Keratinocyte (primary cell): ENCODE measurements at regions not wholly inside any gene's neighbourhood (a gene's known extent, or its start where the extent isn't known, plus 50 kb on each side); places are given as distances from the start of the nearest gene placed in this dataset.

Experiments
- DNase-seq: peaks from one replicate; pipeline ENCODE4 v3.0.0-alpha.2; 2011; ENCODE audit warnings: low read depth, missing footprints, low spot score
- FAIRE-seq: peaks from 2 replicates; lab custom pipeline; 2011; peaks lifted over from hg19 to GRCh38; lab: Jason Lieb, UNC
- H2AFZ ChIP-seq: 2 replicates; pipeline ENCODE4 v1.6.0; 2012; ENCODE audit warnings: low read length, control low read depth, inconsistent platforms; ENCODE audit not compliant: control insufficient read depth
- H3K27ac ChIP-seq: 2 replicates; pipeline ENCODE4 v1.5.1; 2011; ENCODE audit warnings: low read length; ENCODE audit not compliant: control insufficient read depth, insufficient read depth
- H3K27me3 ChIP-seq: 3 replicates; pipeline ENCODE4 v1.6.0; 2011; ENCODE audit warnings: low read length; ENCODE audit not compliant: control insufficient read depth, insufficient read depth; ENCODE audit errors: extremely low read depth
- H3K36me3 ChIP-seq, 2 experiments: 2 replicates in 1 of 2; 3 replicates in 1 of 2; pipeline ENCODE4 v1.5.1; 2011; ENCODE audit warnings: low read length in 2 of 2, mild to moderate bottlenecking in 1 of 2; ENCODE audit not compliant: control insufficient read depth in 2 of 2, insufficient read depth in 2 of 2; ENCODE audit errors: extremely low read depth in 1 of 2
- H3K4me1 ChIP-seq: 3 replicates; pipeline ENCODE4 v1.5.1; 2011; ENCODE audit warnings: low read length; ENCODE audit not compliant: control insufficient read depth, insufficient read depth; ENCODE audit errors: extremely low read depth
- H3K4me2 ChIP-seq: 3 replicates; pipeline ENCODE4 v1.6.0; 2011; ENCODE audit warnings: low read depth, low read length; ENCODE audit not compliant: control insufficient read depth, insufficient read depth; ENCODE audit errors: extremely low read depth
- H3K4me3 ChIP-seq, 3 experiments: fragments of 200-600 bp in 1 of 3; sonication (generic) in 1 of 3; 2 replicates in 2 of 3; 3 replicates in 1 of 3; pipeline ENCODE4 v1.5.1; 2011 to 2016; ENCODE audit warnings: low read length in 3 of 3, mild to moderate bottlenecking in 3 of 3, control low read depth in 2 of 3, inconsistent platforms in 1 of 3, low read depth in 1 of 3, mixed read lengths in 1 of 3, mixed run types in 1 of 3, moderate library complexity in 1 of 3; ENCODE audit not compliant: control insufficient read depth in 2 of 3, insufficient read depth in 2 of 3; ENCODE audit errors: extremely low read depth in 1 of 3
- H3K79me2 ChIP-seq: 2 replicates; pipeline ENCODE4 v1.6.0; 2012; ENCODE audit warnings: low read length; ENCODE audit not compliant: control insufficient read depth, insufficient read depth
- H3K9ac ChIP-seq: 3 replicates; pipeline ENCODE4 v1.6.0; 2011; ENCODE audit warnings: low read length; ENCODE audit not compliant: control insufficient read depth, insufficient read depth; ENCODE audit errors: extremely low read depth
- H3K9me1 ChIP-seq: 3 replicates; pipeline ENCODE4 v1.6.0; 2011; ENCODE audit warnings: low read length; ENCODE audit not compliant: control insufficient read depth, insufficient read depth; ENCODE audit errors: extremely low read depth
- H3K9me3 ChIP-seq: 2 replicates; pipeline ENCODE4 v1.5.1; 2012; ENCODE audit warnings: low read depth, low read length; ENCODE audit not compliant: control insufficient read depth
- H4K20me1 ChIP-seq: 3 replicates; pipeline ENCODE4 v1.6.0; 2011; ENCODE audit warnings: low read length; ENCODE audit not compliant: control insufficient read depth, insufficient read depth; ENCODE audit errors: extremely low read depth
- EZH2 ChIP-seq: IDR thresholded peaks from one replicate; pipeline ENCODE4 v1.6.1; 2012; ENCODE audit warnings: inconsistent platforms, mild to moderate bottlenecking, low read length, moderate library complexity
- dilution Hi-C: fragments of 300-500 bp; cut with MboI; formaldehyde crosslinking; loops from one replicate; pipeline ENCODE4 v1.7.0; 2020; ENCODE audit warnings: low sequenced_read_pairs; ENCODE audit not compliant: extremely low pct_ligation_motif_present
- TF ChIP-seq, protein P1 (sequence below), 3 experiments: IDR thresholded peaks in 1 of 3; conservative IDR thresholded peaks in 1 of 3; optimal IDR thresholded peaks in 1 of 3; 2 replicates in 2 of 3; 3 replicates in 1 of 3; pipeline versions ENCODE3 to v1.5.1; 2011; ENCODE audit warnings: low read length in 3 of 3, mild to moderate bottlenecking in 3 of 3, moderate library complexity in 2 of 3, control low read depth in 1 of 3, inconsistent platforms in 1 of 3; ENCODE audit not compliant: insufficient read depth in 2 of 3; ENCODE audit errors: extremely low read depth in 1 of 3

DNA sequence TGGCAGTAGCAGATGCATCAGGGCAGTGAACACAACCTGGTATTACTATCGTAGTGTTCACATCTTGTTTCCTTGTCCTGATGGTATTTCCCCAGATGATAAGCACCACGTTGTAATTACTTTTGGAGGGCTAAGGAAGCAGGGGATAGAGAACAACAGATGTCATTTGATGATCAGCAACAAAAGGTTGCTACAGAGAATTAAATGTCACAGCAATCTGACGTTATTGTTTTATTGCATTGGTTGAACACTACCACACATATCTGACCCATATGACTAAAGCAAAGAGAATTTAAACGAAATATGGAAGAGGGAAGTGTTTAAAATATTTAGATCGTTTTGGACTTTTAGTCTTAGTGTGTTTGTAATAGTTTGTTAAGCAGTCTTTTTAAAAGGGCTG is 408.3 kb downstream of the SH3GL2 start:
- dilution Hi-C loops: no loop called here
- Histone ChIP-seq H4K20me1 (no peaks in the 10 kb centered on the region), H3K9me3 (no peaks in the 10 kb centered on the region), H3K27me3 (no peaks in the 10 kb centered on the region), H2AFZ (no peak overlapping the region), H3K9me1 (no peaks in the 10 kb centered on the region), H3K9ac (no peak overlapping the region), H3K4me3 (no peak overlapping the region), H3K27ac (no peak overlapping the region), H3K4me1 (no peaks in the 10 kb centered on the region), H3K4me2 (no peak overlapping the region), H3K79me2 (no peaks in the 10 kb centered on the region), H3K36me3 (no peaks in the 10 kb centered on the region)
- DNase-seq: no peak
- TF ChIP-seq, protein P1, sequence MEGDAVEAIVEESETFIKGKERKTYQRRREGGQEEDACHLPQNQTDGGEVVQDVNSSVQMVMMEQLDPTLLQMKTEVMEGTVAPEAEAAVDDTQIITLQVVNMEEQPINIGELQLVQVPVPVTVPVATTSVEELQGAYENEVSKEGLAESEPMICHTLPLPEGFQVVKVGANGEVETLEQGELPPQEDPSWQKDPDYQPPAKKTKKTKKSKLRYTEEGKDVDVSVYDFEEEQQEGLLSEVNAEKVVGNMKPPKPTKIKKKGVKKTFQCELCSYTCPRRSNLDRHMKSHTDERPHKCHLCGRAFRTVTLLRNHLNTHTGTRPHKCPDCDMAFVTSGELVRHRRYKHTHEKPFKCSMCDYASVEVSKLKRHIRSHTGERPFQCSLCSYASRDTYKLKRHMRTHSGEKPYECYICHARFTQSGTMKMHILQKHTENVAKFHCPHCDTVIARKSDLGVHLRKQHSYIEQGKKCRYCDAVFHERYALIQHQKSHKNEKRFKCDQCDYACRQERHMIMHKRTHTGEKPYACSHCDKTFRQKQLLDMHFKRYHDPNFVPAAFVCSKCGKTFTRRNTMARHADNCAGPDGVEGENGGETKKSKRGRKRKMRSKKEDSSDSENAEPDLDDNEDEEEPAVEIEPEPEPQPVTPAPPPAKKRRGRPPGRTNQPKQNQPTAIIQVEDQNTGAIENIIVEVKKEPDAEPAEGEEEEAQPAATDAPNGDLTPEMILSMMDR (optimal IDR thresholded peaks at IDR 0.05 in 1 of 3, IDR thresholded peaks at IDR 0.05 in 1 of 3, conservative IDR thresholded peaks at IDR 0.05 in 1 of 3; ENCODE audit: extremely low read depth in 1 of 3, insufficient read depth in 2 of 3, low read length in 3 of 3): no peak
- TF ChIP-seq EZH2: no peak
- no peak for FAIRE-seq

GRCh38 chr9:17988489-17988888 is 409.6 kb downstream of the SH3GL2 start:
- Histone ChIP-seq H3K9ac (no peak overlapping the region), H3K4me3 (no peak overlapping the region), H3K4me1 (no peaks in the 10 kb centered on the region), H3K9me3 (no peaks in the 10 kb centered on the region), H3K4me2 (no peak overlapping the region), H2AFZ (no peak overlapping the region), H3K36me3 (no peaks in the 10 kb centered on the region), H3K9me1 (no peaks in the 10 kb centered on the region), H3K27me3 (no peaks in the 10 kb centered on the region), H3K27ac (no peak overlapping the region), H4K20me1 (no peaks in the 10 kb centered on the region), H3K79me2 (no peaks in the 10 kb centered on the region)
- dilution Hi-C loops: no loop called here
- FAIRE-seq (no peak), DNase-seq (no peak)
- TF ChIP-seq, protein P1 (optimal IDR thresholded peaks at IDR 0.05 in 1 of 3, IDR thresholded peaks at IDR 0.05 in 1 of 3, conservative IDR thresholded peaks at IDR 0.05 in 1 of 3; ENCODE audit: extremely low read depth in 1 of 3, insufficient read depth in 2 of 3, low read length in 3 of 3): no peak
- no peak for TF ChIP-seq EZH2
